SK-N-SH (cell line): ENCODE measurements at regions not wholly inside any gene's neighbourhood (a gene's known extent, or its start where the extent isn't known, plus 50 kb on each side); places are given as distances from the start of the nearest gene placed in this dataset.

ENCODE experiments used
- CTCF ChIA-PET: fragments of 300-600, 350-600 bp; formaldehyde crosslinking; extraction: SDS; loops from one replicate; lab custom pipeline; 2021; lab: Yijun Ruan, JAX
- POLR2A ChIA-PET: fragments of 350-600 bp; sonication (Branson Sonifier 250); formaldehyde crosslinking; extraction: SDS; loops from one replicate; lab custom pipeline; 2020; ENCODE audit warnings: antibody characterized with exemption, inconsistent platforms; lab: Yijun Ruan, JAX
- DNase-seq: peaks from one replicate; pipeline ENCODE4 v3.0.0; 2012
- H2AFZ ChIP-seq: fragments of 200-600 bp; sonication (generic); 2 replicates; pipeline ENCODE4 v1.8.1; 2016; ENCODE audit warnings: antibody characterized with exemption, mild to moderate bottlenecking, low read depth
- H3F3A ChIP-seq: fragments of 200-600 bp; sonication (generic); replicated peaks from 2 replicates; pipeline ENCODE3; 2016; ENCODE audit warnings: antibody characterized with exemption, mild to moderate bottlenecking; ENCODE audit not compliant: insufficient read depth
- H3K27ac ChIP-seq, 2 experiments: fragments of 200-500 bp in 1 of 2; fragments of 200-600 bp in 1 of 2; sonication (Bioruptor generic) in 1 of 2; sonication (generic), shearing (Covaris generic) in 1 of 2; 2 replicates each; pipeline versions ENCODE4 v1.5.1 to v1.6.1; 2014 to 2016; ENCODE audit warnings: low read depth in 2 of 2, inconsistent platforms in 1 of 2, low read length in 1 of 2, mild to moderate bottlenecking in 1 of 2, mixed read lengths in 1 of 2
- H3K27me3 ChIP-seq: fragments of 200-600 bp; sonication (generic), shearing (Covaris generic); 2 replicates; pipeline ENCODE4 v1.6.1; 2016; ENCODE audit warnings: mixed run types; ENCODE audit not compliant: insufficient read depth
- H3K36me3 ChIP-seq, 2 experiments: fragments of 200-500 bp in 1 of 2; fragments of 200-600 bp in 1 of 2; sonication (Bioruptor generic) in 1 of 2; sonication (generic) in 1 of 2; replicated peaks in 1 of 2; 2 replicates each; pipeline versions ENCODE3 to v1.5.1; 2014 to 2016; ENCODE audit warnings: low read length in 1 of 2, mild to moderate bottlenecking in 1 of 2; ENCODE audit not compliant: insufficient read depth in 2 of 2, control insufficient read depth in 1 of 2
- H3K4me1 ChIP-seq, 2 experiments: fragments of 200-500 bp in 1 of 2; fragments of 200-600 bp in 1 of 2; sonication (Bioruptor generic) in 1 of 2; sonication (generic), shearing (Covaris generic) in 1 of 2; 2 replicates each; pipeline versions ENCODE4 v1.5.1 to v1.6.1; 2014 to 2016; ENCODE audit warnings: low read depth in 1 of 2, low read length in 1 of 2, mixed run types in 1 of 2; ENCODE audit not compliant: insufficient read depth in 2 of 2, control insufficient read depth in 1 of 2
- H3K4me2 ChIP-seq: fragments of 200-600 bp; sonication (generic), shearing (Covaris generic); 2 replicates; pipeline ENCODE4 v1.6.1; 2017; ENCODE audit warnings: mixed run types
- H3K4me3 ChIP-seq, 2 experiments: fragments of 200-500 bp in 1 of 2; fragments of 200-600 bp in 1 of 2; sonication (Bioruptor generic) in 1 of 2; sonication (generic), shearing (Covaris generic) in 1 of 2; 2 replicates each; pipeline versions ENCODE4 v1.5.1 to v1.8.1; 2014 to 2016; ENCODE audit warnings: low read depth in 2 of 2, inconsistent platforms in 1 of 2, low read length in 1 of 2, mild to moderate bottlenecking in 1 of 2, mixed read lengths in 1 of 2, moderate library complexity in 1 of 2
- H3K79me2 ChIP-seq: fragments of 200-600 bp; sonication (generic); 2 replicates; pipeline ENCODE4 v1.8.1; 2017; ENCODE audit warnings: mild to moderate bottlenecking; ENCODE audit not compliant: insufficient read depth
- H3K9ac ChIP-seq: fragments of 200-600 bp; sonication (generic); 2 replicates; pipeline ENCODE4 v1.6.1; 2017; ENCODE audit warnings: mixed run types
- H3K9me2 ChIP-seq: fragments of 200-600 bp; sonication (generic); 2 replicates; pipeline ENCODE4 v1.6.1; 2017; ENCODE audit warnings: mixed run types
- H3K9me3 ChIP-seq: fragments of 200-600 bp; sonication (generic); 2 replicates; pipeline ENCODE4 v1.6.1; 2017; ENCODE audit warnings: mixed run types, mild to moderate bottlenecking, moderate library complexity
- H4K20me1 ChIP-seq: fragments of 200-600 bp; sonication (generic); 2 replicates; pipeline ENCODE4 v1.6.1; 2017; ENCODE audit warnings: mild to moderate bottlenecking, mixed run types; ENCODE audit not compliant: insufficient read depth
- CTCF ChIP-seq: fragments of 200-600 bp; sonication (generic); IDR thresholded peaks from 2 replicates; pipeline ENCODE4 v1.6.1; 2017; ENCODE audit warnings: antibody characterized with exemption, mild to moderate bottlenecking, moderate library complexity
- ELF1 ChIP-seq: IDR thresholded peaks from 2 replicates; pipeline ENCODE4 v1.4.0; 2012
- EP300 ChIP-seq, 2 experiments: IDR thresholded peaks; 2 replicates each; pipeline versions ENCODE4 v1.4.0 to v1.6.1; 2012; ENCODE audit warnings: borderline replicate concordance in 1 of 2, low read depth in 1 of 2, low read length in 1 of 2
- EZH2phosphoT487 ChIP-seq: fragments of 200-600 bp; sonication (generic); IDR thresholded peaks from 2 replicates; pipeline ENCODE4 v1.6.1; 2017; ENCODE audit warnings: low read depth, mixed run types, mild to moderate bottlenecking, antibody characterized with exemption, moderate library complexity, borderline replicate concordance
- FOSL2 ChIP-seq: IDR thresholded peaks from 2 replicates; pipeline ENCODE4 v1.4.0; 2012; ENCODE audit warnings: low read depth, mild to moderate bottlenecking, moderate library complexity, borderline replicate concordance
- FOXJ3 ChIP-seq: sonication (generic); formaldehyde crosslinking; IDR thresholded peaks from 2 replicates; pipeline ENCODE4 v1.5.1; 2020; ENCODE audit warnings: mild to moderate bottlenecking, missing genetic modification reagents
- FOXM1 ChIP-seq: IDR thresholded peaks from 2 replicates; pipeline ENCODE4 v1.4.0; 2012; ENCODE audit warnings: low read depth, mild to moderate bottlenecking
- GABPA ChIP-seq: IDR thresholded peaks from 2 replicates; pipeline ENCODE4 v1.4.0; 2012; ENCODE audit warnings: low read depth, mild to moderate bottlenecking
- GATA2 ChIP-seq: sonication (generic); formaldehyde crosslinking; IDR thresholded peaks from 2 replicates; pipeline ENCODE4 v1.5.0; 2020; ENCODE audit warnings: mild to moderate bottlenecking, missing genetic modification reagents
- IRF3 ChIP-seq: fragments of 150-350 bp; IDR thresholded peaks from 2 replicates; pipeline ENCODE4 v1.6.1; 2016; ENCODE audit warnings: mild to moderate bottlenecking, low read depth, low read length
- JUND ChIP-seq: IDR thresholded peaks from 2 replicates; pipeline ENCODE4 v1.4.0; 2012
- MAX ChIP-seq: IDR thresholded peaks from 2 replicates; pipeline ENCODE4 v1.4.0; 2012; ENCODE audit warnings: low read depth
- MEF2A ChIP-seq: IDR thresholded peaks from 2 replicates; pipeline ENCODE4 v1.4.0; 2012; ENCODE audit warnings: low read depth, borderline replicate concordance
- NRF1 ChIP-seq: IDR thresholded peaks from 2 replicates; pipeline ENCODE4 v1.6.1; 2012; ENCODE audit warnings: low read depth, mild to moderate bottlenecking, low read length
- RCOR1 ChIP-seq: fragments of 150-350 bp; IDR thresholded peaks from 2 replicates; pipeline ENCODE4 v1.6.1; 2017; ENCODE audit warnings: antibody characterized with exemption, low read length
- RFX5 ChIP-seq: IDR thresholded peaks from 2 replicates; pipeline ENCODE4 v1.6.1; 2012; ENCODE audit warnings: mild to moderate bottlenecking, improper control_type of control experiment, low read length
- SIN3A ChIP-seq: IDR thresholded peaks from 2 replicates; pipeline ENCODE4 v1.6.1; 2012; ENCODE audit warnings: low read depth, mild to moderate bottlenecking, low read length, moderate library complexity, borderline replicate concordance
- TAF1 ChIP-seq: IDR thresholded peaks from 2 replicates; pipeline ENCODE4 v1.6.1; 2012; ENCODE audit warnings: low read depth, mild to moderate bottlenecking, low read length, moderate library complexity, borderline replicate concordance
- TEAD4 ChIP-seq: IDR thresholded peaks from 2 replicates; pipeline ENCODE4 v1.4.0; 2012; ENCODE audit warnings: mild to moderate bottlenecking, borderline replicate concordance; ENCODE audit not compliant: insufficient read depth
- USF1 ChIP-seq: IDR thresholded peaks from 2 replicates; pipeline ENCODE4 v1.4.0; 2012; ENCODE audit warnings: low read depth, borderline replicate concordance
- YY1 ChIP-seq: IDR thresholded peaks from 2 replicates; pipeline ENCODE4 v1.4.0; 2012; ENCODE audit warnings: low read depth, mild to moderate bottlenecking
- WGBS: methylation state at CpG from one replicate; pipeline ENCODE4 v1.1.6; 2017; ENCODE audit warnings: low lambda C conversion rate; 5-methylcytosine and 5-hydroxymethylcytosine counted together

- TF ChIP-seq MAX (no peak), EZH2phosphoT487 (no peak), TEAD4 (no peak), YY1 (no peak), FOSL2 (no peak), CTCF (no peak)
- Histone ChIP-seq H4K20me1 (no peaks in the 10 kb centered on the region), H3K36me3 (no peaks in the 10 kb centered on the region), H3K9me2 (no peaks in the 10 kb centered on the region), H3K4me2 (no peak overlapping the region), H3K27ac (no peak overlapping the region), H3K79me2 (no peaks in the 10 kb centered on the region), H3K9me3 (no peaks in the 10 kb centered on the region), H3K27me3 (no peaks in the 10 kb centered on the region), H3K4me1 (peaks cover 0 to 5% of the 10 kb centered on the region in 2 experiments; a peak in 1 of 4 replicates), H3F3A (no peaks in the 10 kb centered on the region), H2AFZ (no peak overlapping the region), H3K9ac (no peak overlapping the region), H3K4me3 (no peak overlapping the region)
- ChIA-PET CTCF (interaction anchor here (1.3 kb wide), 1 partner anchor 16 kb away, joined by 3 read pairs; no protein-coding TSS in a partner anchor), POLR2A (no interaction called here)
- no peak for DNase-seq
- WGBS = 27% methylated on average over 1 of the region's 1 CpG
These were observed 655.2 kb downstream of the LMO4 start for GRCh38 chr1:87983841-87984240.

- ChIA-PET CTCF (no interaction called here), POLR2A (no interaction called here)
- no peak for TF ChIP-seq JUND
- TF ChIP-seq SIN3A = no peak
- no peak for TF ChIP-seq GABPA
- no peak for TF ChIP-seq MEF2A
- no peak for TF ChIP-seq TAF1
- TF ChIP-seq ELF1 = no peak
- TF ChIP-seq RCOR1 = no peak
- no peak for TF ChIP-seq RFX5
- no peak for TF ChIP-seq CTCF
- no peak for TF ChIP-seq GATA2
- TF ChIP-seq NRF1 = no peak
- no peak for TF ChIP-seq EP300 (IDR thresholded peaks at IDR 0.05; ENCODE audit: borderline replicate concordance in 1 of 2, low read depth in 1 of 2, low read length in 1 of 2)
- TF ChIP-seq IRF3 = no peak
- no peak for TF ChIP-seq EZH2phosphoT487
- TF ChIP-seq FOXM1 = no peak
- no peak for TF ChIP-seq USF1
- no peak for TF ChIP-seq YY1
- no peak for TF ChIP-seq FOXJ3 (CRISPR knock-in tag)
- H3K9me3 ChIP-seq = no peaks in the 10 kb centered on the region
- H3K4me1 ChIP-seq = peaks cover 0 to 5% of the 10 kb centered on the region in 2 experiments; a peak in 1 of 4 replicates
- H3K27me3 ChIP-seq = no peaks in the 10 kb centered on the region
- H3K27ac ChIP-seq = no peak overlapping the region
- H2AFZ ChIP-seq = no peak overlapping the region
- WGBS = 67% methylated on average over 1 of the region's 1 CpG
- H3K9me2 ChIP-seq = no peaks in the 10 kb centered on the region
- DNase-seq = no peak
- H4K20me1 ChIP-seq = no peaks in the 10 kb centered on the region
- no peak overlapping the region for H3K9ac ChIP-seq
- no peak overlapping the region for H3K4me2 ChIP-seq
- no peak overlapping the region for H3K4me3 ChIP-seq
- H3K79me2 ChIP-seq = no peaks in the 10 kb centered on the region
- H3F3A ChIP-seq = no peaks in the 10 kb centered on the region
- H3K36me3 ChIP-seq = no peaks in the 10 kb centered on the region
These were observed 656.4 kb downstream of the LMO4 start for GRCh38 chr1:87985071-87985470.
